Peyer's patch (tissue), 4 donors: ENCODE measurements at regions not wholly inside any gene's neighbourhood (a gene's known extent, or its start where the extent isn't known, plus 50 kb on each side); places are given as distances from the start of the nearest gene placed in this dataset.

Experiments
- CTCF ChIP-seq, 6 experiments: fragments of 450-650 bp in 4 of 6; fragments of 200-600 bp in 2 of 6; sonication (generic) in 1 of 6; IDR thresholded peaks; one replicate each; pipeline ENCODE4 v1.5.1; 2017 to 2019; ENCODE audit warnings: antibody characterized with exemption in 6 of 6, mild to moderate bottlenecking in 3 of 6, moderate library complexity in 1 of 6
- POLR2A ChIP-seq, 2 donors: fragments of 450-650 bp; IDR thresholded peaks; one replicate each; pipeline ENCODE4 v1.5.1; 2017; ENCODE audit warnings: antibody characterized with exemption in 2 of 2, mild to moderate bottlenecking in 2 of 2, moderate library complexity in 2 of 2

- TF ChIP-seq POLR2A (IDR thresholded peaks at IDR 0.05) = no peak
- TF ChIP-seq CTCF (IDR thresholded peaks at IDR 0.05) = no peak
These were observed 106.3 kb upstream of the CACHD1 start for GRCh38 chr1:64363616-64364015.
